ENCODE measurements at regions not wholly inside any gene's neighbourhood (a gene's known extent, or its start where the extent isn't known, plus 50 kb on each side); places are given as distances from the start of the nearest gene placed in this dataset.

DNA sequence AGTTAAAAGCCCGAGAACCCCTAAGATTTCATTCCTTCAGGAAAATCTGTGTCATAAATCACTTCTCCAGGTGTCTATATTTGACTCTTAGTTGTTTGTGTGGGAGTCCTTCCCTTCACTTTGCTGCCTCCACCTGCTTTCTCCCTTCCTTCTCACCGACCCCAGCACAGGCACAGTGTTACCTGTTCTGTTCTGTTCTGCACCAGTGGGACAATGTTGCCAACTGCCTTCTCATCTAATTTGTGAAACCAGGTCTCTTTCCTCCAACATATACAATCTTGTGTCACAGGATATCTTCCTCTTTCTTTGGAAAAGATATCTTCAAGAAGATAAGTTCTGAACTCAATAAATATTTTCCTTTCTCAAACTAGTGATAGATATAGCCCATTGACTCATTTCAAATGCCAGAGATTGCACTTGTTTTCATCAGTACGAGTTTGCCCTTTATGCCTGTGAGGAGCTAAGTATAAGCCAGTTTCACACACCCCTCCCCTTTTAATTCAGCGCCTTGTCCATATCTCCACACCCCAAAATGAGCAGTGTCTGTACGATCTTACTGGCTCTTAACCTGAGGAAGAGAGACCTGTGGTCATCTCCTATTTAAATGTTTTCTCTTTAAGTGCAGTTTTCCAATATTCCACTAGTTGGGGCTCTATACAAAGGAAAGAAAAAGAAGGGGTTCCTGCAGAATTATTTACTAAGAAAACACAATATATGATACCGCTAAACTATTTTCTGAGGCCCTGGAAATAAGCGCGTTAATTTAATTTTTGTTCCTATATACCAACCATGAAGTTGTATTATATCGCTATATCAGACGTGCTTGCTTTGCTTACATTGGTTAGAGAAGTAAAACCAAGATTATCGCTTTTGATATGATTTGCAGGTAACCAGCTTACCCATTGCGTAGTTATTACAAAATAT, 81.6 kb upstream of the PREP start:
- TF ChIP-seq, protein P1, sequence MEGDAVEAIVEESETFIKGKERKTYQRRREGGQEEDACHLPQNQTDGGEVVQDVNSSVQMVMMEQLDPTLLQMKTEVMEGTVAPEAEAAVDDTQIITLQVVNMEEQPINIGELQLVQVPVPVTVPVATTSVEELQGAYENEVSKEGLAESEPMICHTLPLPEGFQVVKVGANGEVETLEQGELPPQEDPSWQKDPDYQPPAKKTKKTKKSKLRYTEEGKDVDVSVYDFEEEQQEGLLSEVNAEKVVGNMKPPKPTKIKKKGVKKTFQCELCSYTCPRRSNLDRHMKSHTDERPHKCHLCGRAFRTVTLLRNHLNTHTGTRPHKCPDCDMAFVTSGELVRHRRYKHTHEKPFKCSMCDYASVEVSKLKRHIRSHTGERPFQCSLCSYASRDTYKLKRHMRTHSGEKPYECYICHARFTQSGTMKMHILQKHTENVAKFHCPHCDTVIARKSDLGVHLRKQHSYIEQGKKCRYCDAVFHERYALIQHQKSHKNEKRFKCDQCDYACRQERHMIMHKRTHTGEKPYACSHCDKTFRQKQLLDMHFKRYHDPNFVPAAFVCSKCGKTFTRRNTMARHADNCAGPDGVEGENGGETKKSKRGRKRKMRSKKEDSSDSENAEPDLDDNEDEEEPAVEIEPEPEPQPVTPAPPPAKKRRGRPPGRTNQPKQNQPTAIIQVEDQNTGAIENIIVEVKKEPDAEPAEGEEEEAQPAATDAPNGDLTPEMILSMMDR (IDR thresholded peaks at IDR 0.05; ENCODE audit: insufficient read depth, low read depth, low read length): peak; percentile 97
- no peak for TF ChIP-seq EZH2 (IDR thresholded peaks at IDR 0.05; ENCODE audit: insufficient read depth, low read length)
